Astrocyte (in vitro differentiated cells and primary cell): ENCODE measurements at regions not wholly inside any gene's neighbourhood (a gene's known extent, or its start where the extent isn't known, plus 50 kb on each side); places are given as distances from the start of the nearest gene placed in this dataset.
A peak's percentile ranks its signal among the peaks of the same experiment; 100 is the strongest.

Experiments used
- EZH2 ChIP-seq: IDR thresholded peaks from 2 replicates; pipeline ENCODE4 v1.6.1; 2012; ENCODE audit warnings: mild to moderate bottlenecking, low read length, inconsistent platforms; ENCODE audit not compliant: insufficient read depth
- TF ChIP-seq, protein P1 (sequence below): IDR thresholded peaks from 2 replicates; pipeline ENCODE4 v1.5.1; 2011; ENCODE audit warnings: low read depth, mild to moderate bottlenecking, inconsistent platforms, low read length, moderate library complexity; ENCODE audit not compliant: insufficient read depth

DNA sequence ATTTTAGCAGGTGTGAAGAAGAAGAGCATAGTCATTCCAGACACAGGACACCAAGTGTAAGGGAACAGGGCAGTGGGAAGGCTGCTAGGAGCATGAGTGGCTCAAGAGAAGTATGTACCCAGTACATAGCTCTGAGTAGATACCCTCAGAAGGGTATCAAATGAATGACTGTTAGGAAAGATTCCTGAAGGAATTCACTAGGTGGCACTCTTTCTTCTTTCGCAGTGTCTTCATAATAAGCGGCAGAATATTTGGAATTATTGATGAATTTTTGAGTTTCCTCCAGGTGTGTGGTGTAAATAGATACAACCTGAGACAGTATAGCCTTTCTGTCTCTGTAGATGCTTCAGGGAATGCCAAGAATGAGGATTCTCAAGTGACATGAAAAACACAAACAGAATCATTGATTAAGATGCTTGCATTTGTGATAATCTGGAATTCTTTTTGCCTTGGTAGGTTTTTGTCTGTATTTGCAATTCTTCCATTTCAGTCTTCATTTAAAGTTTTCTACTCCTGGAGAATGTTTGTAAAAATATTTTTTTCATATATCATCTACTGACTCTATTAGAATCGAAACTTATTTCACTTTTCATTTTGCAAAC is 264.3 kb upstream of the RIMS1 start:
- TF ChIP-seq EZH2, result no peak
- TF ChIP-seq, protein P1, sequence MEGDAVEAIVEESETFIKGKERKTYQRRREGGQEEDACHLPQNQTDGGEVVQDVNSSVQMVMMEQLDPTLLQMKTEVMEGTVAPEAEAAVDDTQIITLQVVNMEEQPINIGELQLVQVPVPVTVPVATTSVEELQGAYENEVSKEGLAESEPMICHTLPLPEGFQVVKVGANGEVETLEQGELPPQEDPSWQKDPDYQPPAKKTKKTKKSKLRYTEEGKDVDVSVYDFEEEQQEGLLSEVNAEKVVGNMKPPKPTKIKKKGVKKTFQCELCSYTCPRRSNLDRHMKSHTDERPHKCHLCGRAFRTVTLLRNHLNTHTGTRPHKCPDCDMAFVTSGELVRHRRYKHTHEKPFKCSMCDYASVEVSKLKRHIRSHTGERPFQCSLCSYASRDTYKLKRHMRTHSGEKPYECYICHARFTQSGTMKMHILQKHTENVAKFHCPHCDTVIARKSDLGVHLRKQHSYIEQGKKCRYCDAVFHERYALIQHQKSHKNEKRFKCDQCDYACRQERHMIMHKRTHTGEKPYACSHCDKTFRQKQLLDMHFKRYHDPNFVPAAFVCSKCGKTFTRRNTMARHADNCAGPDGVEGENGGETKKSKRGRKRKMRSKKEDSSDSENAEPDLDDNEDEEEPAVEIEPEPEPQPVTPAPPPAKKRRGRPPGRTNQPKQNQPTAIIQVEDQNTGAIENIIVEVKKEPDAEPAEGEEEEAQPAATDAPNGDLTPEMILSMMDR, result peak; percentile 61
